ENCODE measurements at regions not wholly inside any gene's neighbourhood (a gene's known extent, or its start where the extent isn't known, plus 50 kb on each side); places are given as distances from the start of the nearest gene placed in this dataset.

DNA sequence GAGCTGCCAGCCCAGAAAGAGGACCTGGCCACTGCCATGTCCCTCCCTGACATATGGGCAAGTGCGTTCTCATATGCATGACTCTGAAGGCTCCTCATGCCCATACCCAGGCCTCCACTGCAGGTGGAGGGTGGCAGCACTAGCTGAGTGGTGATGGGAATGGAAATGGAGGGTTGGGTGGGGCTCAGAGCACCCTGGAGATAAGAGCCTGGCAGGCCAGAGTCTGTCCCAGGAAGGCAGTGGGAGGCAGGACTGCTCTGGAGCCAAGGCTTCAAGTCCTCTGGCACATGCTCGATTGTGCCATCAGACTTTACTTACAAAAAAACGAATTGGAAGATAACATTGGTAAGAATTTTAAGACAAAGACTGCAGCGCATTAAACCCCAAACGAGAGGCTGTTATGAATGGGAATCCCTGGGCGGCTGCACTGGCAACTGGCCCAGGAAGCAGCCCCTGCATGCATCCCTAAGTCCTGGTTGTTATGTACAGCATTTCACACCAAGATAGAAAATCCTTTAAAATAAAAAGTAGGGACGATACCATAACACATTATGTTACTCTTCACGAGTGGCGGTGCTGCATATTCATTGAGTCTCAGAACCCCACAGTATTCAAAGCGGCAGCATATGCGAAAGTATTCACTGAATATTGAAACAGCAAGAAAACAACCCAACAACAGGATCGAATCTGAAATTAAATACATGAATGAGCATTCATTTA is 81.7 kb upstream of the FAM98A start:
- no peaks in the 10 kb centered on the region for H3F3A ChIP-seq (ENCODE audit: low read length, unreplicated experiment)

DNA sequence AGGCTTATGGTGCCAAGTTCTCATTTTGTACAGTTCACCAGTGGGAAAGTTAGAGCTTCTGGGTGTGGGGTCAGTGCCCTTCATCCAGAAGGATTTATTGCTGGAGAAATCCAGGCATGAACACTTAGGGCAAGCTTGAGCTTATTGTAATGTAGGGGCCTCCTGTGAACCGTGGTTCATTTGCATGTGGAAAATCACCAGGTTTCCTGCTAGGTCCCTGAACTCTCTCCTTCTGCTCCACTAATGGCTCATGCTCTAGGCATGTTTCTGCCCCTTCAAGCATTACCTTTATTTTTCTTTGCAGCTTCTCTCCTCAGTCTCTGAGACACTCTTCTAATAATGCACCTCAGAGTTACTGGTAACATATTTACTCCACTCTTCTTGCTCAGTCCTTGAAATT is 79.3 kb upstream of the FAM98A start:
- ATAC-seq: no peak
- no peaks in the 10 kb centered on the region for H4K20me1 ChIP-seq (ENCODE audit: low read length)

More for the DNA sequence above, 81.7 kb upstream of the FAM98A start:
- Histone ChIP-seq H3K27ac (ENCODE audit: low read length) (no peak overlapping the region), H4K20me1 (ENCODE audit: low read length) (no peaks in the 10 kb centered on the region), H3K9me2 (replicated peaks; ENCODE audit: low read length) (no peaks in the 10 kb centered on the region), H3K9me3 (ENCODE audit: low read length) (no peaks in the 10 kb centered on the region), H3K36me3 (ENCODE audit: low read depth, low read length) (no peaks in the 10 kb centered on the region), H3K79me2 (ENCODE audit: low read length) (no peaks in the 10 kb centered on the region), H3K4me2 (ENCODE audit: low read length) (no peak overlapping the region), H3K4me3 (ENCODE audit: low read length) (no peak overlapping the region), H3K4me1 (ENCODE audit: insufficient read depth, low read length) (no peaks in the 10 kb centered on the region), H3K9ac (ENCODE audit: low read length) (no peak overlapping the region), H2AFZ (ENCODE audit: low read length) (no peak overlapping the region), H3K27me3 (ENCODE audit: low read length) (peaks cover 21% of the 10 kb centered on the region; the same call in 1 of the 2 replicates)
- ChIA-PET CTCF (no interaction called here), POLR2A (ENCODE audit: unreplicated experiment) (no interaction called here)
- intact Hi-C loops (cut with micrococcal nuclease): no loop called here
- ATAC-seq (no peak), DNase-seq (no peak)
- no TSS peak for BruUV-seq (replicated peaks)
- no peak for TF ChIP-seq EZH2phosphoT487 (IDR thresholded peaks at IDR 0.05; ENCODE audit: borderline replicate concordance, low read length)
- no peak for TF ChIP-seq EZH2 (IDR thresholded peaks at IDR 0.05; ENCODE audit: low read length, unreplicated experiment)
- TF ChIP-seq, protein P1, sequence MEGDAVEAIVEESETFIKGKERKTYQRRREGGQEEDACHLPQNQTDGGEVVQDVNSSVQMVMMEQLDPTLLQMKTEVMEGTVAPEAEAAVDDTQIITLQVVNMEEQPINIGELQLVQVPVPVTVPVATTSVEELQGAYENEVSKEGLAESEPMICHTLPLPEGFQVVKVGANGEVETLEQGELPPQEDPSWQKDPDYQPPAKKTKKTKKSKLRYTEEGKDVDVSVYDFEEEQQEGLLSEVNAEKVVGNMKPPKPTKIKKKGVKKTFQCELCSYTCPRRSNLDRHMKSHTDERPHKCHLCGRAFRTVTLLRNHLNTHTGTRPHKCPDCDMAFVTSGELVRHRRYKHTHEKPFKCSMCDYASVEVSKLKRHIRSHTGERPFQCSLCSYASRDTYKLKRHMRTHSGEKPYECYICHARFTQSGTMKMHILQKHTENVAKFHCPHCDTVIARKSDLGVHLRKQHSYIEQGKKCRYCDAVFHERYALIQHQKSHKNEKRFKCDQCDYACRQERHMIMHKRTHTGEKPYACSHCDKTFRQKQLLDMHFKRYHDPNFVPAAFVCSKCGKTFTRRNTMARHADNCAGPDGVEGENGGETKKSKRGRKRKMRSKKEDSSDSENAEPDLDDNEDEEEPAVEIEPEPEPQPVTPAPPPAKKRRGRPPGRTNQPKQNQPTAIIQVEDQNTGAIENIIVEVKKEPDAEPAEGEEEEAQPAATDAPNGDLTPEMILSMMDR (conservative IDR thresholded peaks at IDR 0.05; ENCODE audit: low read depth, low read length): no peak

More for the DNA sequence above, 79.3 kb upstream of the FAM98A start:
- Histone ChIP-seq H3K27me3 (ENCODE audit: low read length) (peaks cover 20% of the 10 kb centered on the region; the same call in 1 of the 2 replicates), H3K79me2 (ENCODE audit: low read length) (no peaks in the 10 kb centered on the region), H3K36me3 (ENCODE audit: low read depth, low read length) (no peaks in the 10 kb centered on the region), H3K27ac (ENCODE audit: low read length) (no peak overlapping the region), H3K9ac (ENCODE audit: low read length) (no peak overlapping the region), H3K9me2 (replicated peaks; ENCODE audit: low read length) (no peaks in the 10 kb centered on the region), H2AFZ (ENCODE audit: low read length) (no peak overlapping the region), H3F3A (ENCODE audit: low read length, unreplicated experiment) (no peaks in the 10 kb centered on the region), H3K9me3 (ENCODE audit: low read length) (no peaks in the 10 kb centered on the region), H3K4me3 (ENCODE audit: low read length) (no peak overlapping the region), H3K4me1 (ENCODE audit: insufficient read depth, low read length) (no peaks in the 10 kb centered on the region), H3K4me2 (ENCODE audit: low read length) (no peak overlapping the region)
- intact Hi-C loops (cut with micrococcal nuclease): no loop called here
- no peak for DNase-seq
- POLR2A ChIA-PET (ENCODE audit: unreplicated experiment): no interaction called here
- TF ChIP-seq EZH2phosphoT487 (IDR thresholded peaks at IDR 0.05; ENCODE audit: borderline replicate concordance, low read length): no peak
- no peak for TF ChIP-seq EZH2 (IDR thresholded peaks at IDR 0.05; ENCODE audit: low read length, unreplicated experiment)
- TF ChIP-seq, protein P1 (conservative IDR thresholded peaks at IDR 0.05; ENCODE audit: low read depth, low read length): no peak
- BruUV-seq (replicated peaks): no TSS peak
- CTCF ChIA-PET: no interaction called here
